Breast epithelium (tissue), 3 donors: ENCODE measurements at regions not wholly inside any gene's neighbourhood (a gene's known extent, or its start where the extent isn't known, plus 50 kb on each side); places are given as distances from the start of the nearest gene placed in this dataset.

ENCODE experiments used
- POLR2A ChIP-seq: fragments of 450-650 bp; IDR thresholded peaks from one replicate; pipeline ENCODE4 v1.6.1; 2016; ENCODE audit warnings: antibody characterized with exemption, mild to moderate bottlenecking, moderate library complexity
- TF ChIP-seq, protein P1 (sequence below), 3 donors: fragments of 450-650 bp; IDR thresholded peaks; one replicate each; pipeline ENCODE4 v1.5.1; 2016 to 2017; ENCODE audit warnings: antibody characterized with exemption in 3 of 3, mild to moderate bottlenecking in 3 of 3, moderate library complexity in 3 of 3

DNA sequence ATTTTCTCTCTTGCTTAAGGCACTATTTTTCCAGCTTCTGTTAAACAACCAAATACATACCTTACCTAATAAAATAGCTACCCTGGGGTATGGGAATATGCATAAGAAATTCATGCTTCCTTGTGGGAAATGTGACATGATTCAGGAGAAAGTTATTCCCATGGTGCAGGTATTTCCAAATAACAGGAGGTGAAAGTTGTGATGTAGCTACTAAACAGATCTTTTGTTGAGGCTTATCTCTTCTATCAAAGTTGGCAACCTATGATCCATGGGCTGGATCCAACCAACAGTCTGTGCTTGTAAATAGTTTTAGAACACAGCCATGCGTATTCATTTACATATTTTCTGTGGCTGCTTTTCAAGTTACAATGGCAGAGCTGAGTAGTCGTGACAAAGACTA lies 177.8 kb upstream of the NBEA start:
- TF ChIP-seq POLR2A: no peak
- TF ChIP-seq, protein P1, sequence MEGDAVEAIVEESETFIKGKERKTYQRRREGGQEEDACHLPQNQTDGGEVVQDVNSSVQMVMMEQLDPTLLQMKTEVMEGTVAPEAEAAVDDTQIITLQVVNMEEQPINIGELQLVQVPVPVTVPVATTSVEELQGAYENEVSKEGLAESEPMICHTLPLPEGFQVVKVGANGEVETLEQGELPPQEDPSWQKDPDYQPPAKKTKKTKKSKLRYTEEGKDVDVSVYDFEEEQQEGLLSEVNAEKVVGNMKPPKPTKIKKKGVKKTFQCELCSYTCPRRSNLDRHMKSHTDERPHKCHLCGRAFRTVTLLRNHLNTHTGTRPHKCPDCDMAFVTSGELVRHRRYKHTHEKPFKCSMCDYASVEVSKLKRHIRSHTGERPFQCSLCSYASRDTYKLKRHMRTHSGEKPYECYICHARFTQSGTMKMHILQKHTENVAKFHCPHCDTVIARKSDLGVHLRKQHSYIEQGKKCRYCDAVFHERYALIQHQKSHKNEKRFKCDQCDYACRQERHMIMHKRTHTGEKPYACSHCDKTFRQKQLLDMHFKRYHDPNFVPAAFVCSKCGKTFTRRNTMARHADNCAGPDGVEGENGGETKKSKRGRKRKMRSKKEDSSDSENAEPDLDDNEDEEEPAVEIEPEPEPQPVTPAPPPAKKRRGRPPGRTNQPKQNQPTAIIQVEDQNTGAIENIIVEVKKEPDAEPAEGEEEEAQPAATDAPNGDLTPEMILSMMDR (IDR thresholded peaks at IDR 0.05): no peak
